ENCODE measurements at regions not wholly inside any gene's neighbourhood (a gene's known extent, or its start where the extent isn't known, plus 50 kb on each side); places are given as distances from the start of the nearest gene placed in this dataset.

DNA sequence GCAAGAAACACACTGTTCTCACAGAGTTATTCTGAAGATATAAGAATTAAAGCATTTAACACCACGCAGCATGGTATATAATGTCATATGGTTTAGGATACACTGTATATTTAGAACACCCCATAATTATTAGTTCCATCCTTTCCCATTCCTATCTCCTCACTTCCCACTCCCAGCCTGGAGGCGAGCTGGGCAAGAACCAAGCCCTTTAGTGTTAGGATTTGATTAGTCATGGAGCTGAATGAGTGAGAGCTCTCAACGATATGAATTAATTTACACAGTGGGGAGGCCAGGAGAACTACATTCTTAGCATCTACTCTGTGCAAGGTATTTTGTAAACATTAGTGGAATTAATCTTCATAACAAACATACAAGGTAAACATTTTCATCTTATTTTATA is 934.3 kb downstream of the DIAPH3 start:
- H3K9ac ChIP-seq (ENCODE audit: low read length) = no peak overlapping the region
- no peaks in the 10 kb centered on the region for H3K27me3 ChIP-seq (replicated peaks; ENCODE audit: insufficient read depth, low read length)
- no peaks in the 10 kb centered on the region for H3F3A ChIP-seq (ENCODE audit: insufficient read depth, low read length)
- H4K20me1 ChIP-seq (ENCODE audit: insufficient read depth, low read length) = no peaks in the 10 kb centered on the region
- no peak overlapping the region for H2AFZ ChIP-seq (ENCODE audit: low read length)
- no peaks in the 10 kb centered on the region for H3K4me1 ChIP-seq (ENCODE audit: low read length)
- no peak overlapping the region for H3K4me2 ChIP-seq (ENCODE audit: low read depth, low read length)
- no peak overlapping the region for H3K4me3 ChIP-seq (ENCODE audit: low read length)
- no peaks in the 10 kb centered on the region for H3K36me3 ChIP-seq (replicated peaks; ENCODE audit: insufficient read depth, low read length)
- no peaks in the 10 kb centered on the region for H3K9me2 ChIP-seq (replicated peaks; ENCODE audit: insufficient read depth, low read length)
- TF ChIP-seq EZH2 (optimal IDR thresholded peaks at IDR 0.05; ENCODE audit: low read depth, low read length) (no peak), EZH2phosphoT487 (IDR thresholded peaks at IDR 0.05; ENCODE audit: low read length) (no peak)
- TF ChIP-seq, protein P1, sequence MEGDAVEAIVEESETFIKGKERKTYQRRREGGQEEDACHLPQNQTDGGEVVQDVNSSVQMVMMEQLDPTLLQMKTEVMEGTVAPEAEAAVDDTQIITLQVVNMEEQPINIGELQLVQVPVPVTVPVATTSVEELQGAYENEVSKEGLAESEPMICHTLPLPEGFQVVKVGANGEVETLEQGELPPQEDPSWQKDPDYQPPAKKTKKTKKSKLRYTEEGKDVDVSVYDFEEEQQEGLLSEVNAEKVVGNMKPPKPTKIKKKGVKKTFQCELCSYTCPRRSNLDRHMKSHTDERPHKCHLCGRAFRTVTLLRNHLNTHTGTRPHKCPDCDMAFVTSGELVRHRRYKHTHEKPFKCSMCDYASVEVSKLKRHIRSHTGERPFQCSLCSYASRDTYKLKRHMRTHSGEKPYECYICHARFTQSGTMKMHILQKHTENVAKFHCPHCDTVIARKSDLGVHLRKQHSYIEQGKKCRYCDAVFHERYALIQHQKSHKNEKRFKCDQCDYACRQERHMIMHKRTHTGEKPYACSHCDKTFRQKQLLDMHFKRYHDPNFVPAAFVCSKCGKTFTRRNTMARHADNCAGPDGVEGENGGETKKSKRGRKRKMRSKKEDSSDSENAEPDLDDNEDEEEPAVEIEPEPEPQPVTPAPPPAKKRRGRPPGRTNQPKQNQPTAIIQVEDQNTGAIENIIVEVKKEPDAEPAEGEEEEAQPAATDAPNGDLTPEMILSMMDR (IDR thresholded peaks at IDR 0.05; ENCODE audit: low read length) = no peak
- H3K27ac ChIP-seq (ENCODE audit: low read length) = no peak overlapping the region
- DNase-seq = no peak
- H3K79me2 ChIP-seq (ENCODE audit: low read length) = no peaks in the 10 kb centered on the region
- H3K9me3 ChIP-seq (replicated peaks; ENCODE audit: insufficient read depth, low read length) = no peaks in the 10 kb centered on the region

- no peaks in the 10 kb centered on the region for H3K9me2 ChIP-seq (replicated peaks; ENCODE audit: insufficient read depth, low read length)
- DNase-seq = no peak
Observed at GRCh38 chr13:59229861-59230260, 933.9 kb downstream of the DIAPH3 start.

GRCh38 chr13:59230484-59231264 is 933.1 kb downstream of the DIAPH3 start:
- no peaks in the 10 kb centered on the region for H3K9me3 ChIP-seq (replicated peaks; ENCODE audit: insufficient read depth, low read length)
- H3K4me3 ChIP-seq (ENCODE audit: low read length) = no peak overlapping the region
- no peaks in the 10 kb centered on the region for H3K79me2 ChIP-seq (ENCODE audit: low read length)
- TF ChIP-seq, protein P1 (IDR thresholded peaks at IDR 0.05; ENCODE audit: low read length) = no peak
- TF ChIP-seq EZH2 (optimal IDR thresholded peaks at IDR 0.05; ENCODE audit: low read depth, low read length) (no peak), EZH2phosphoT487 (IDR thresholded peaks at IDR 0.05; ENCODE audit: low read length) (no peak)
- no peaks in the 10 kb centered on the region for H3F3A ChIP-seq (ENCODE audit: insufficient read depth, low read length)
- no peaks in the 10 kb centered on the region for H3K4me1 ChIP-seq (ENCODE audit: low read length)
- no peak overlapping the region for H3K4me2 ChIP-seq (ENCODE audit: low read depth, low read length)
- no peaks in the 10 kb centered on the region for H3K36me3 ChIP-seq (replicated peaks; ENCODE audit: insufficient read depth, low read length)
- no peaks in the 10 kb centered on the region for H4K20me1 ChIP-seq (ENCODE audit: insufficient read depth, low read length)
- H3K9me2 ChIP-seq (replicated peaks; ENCODE audit: insufficient read depth, low read length) = no peaks in the 10 kb centered on the region
- H3K9ac ChIP-seq (ENCODE audit: low read length) = no peak overlapping the region
- no peaks in the 10 kb centered on the region for H3K27me3 ChIP-seq (replicated peaks; ENCODE audit: insufficient read depth, low read length)
- no peak overlapping the region for H2AFZ ChIP-seq (ENCODE audit: low read length)
- no peak overlapping the region for H3K27ac ChIP-seq (ENCODE audit: low read length)
- DNase-seq = no peak

More at GRCh38 chr13:59229861-59230260, 933.9 kb downstream of the DIAPH3 start:
- no peaks in the 10 kb centered on the region for H3K27me3 ChIP-seq (replicated peaks; ENCODE audit: insufficient read depth, low read length)
- no peaks in the 10 kb centered on the region for H3K79me2 ChIP-seq (ENCODE audit: low read length)
- H3K36me3 ChIP-seq (replicated peaks; ENCODE audit: insufficient read depth, low read length) = no peaks in the 10 kb centered on the region
- no peak overlapping the region for H3K27ac ChIP-seq (ENCODE audit: low read length)
- H3K4me2 ChIP-seq (ENCODE audit: low read depth, low read length) = no peak overlapping the region
- no peaks in the 10 kb centered on the region for H3K4me1 ChIP-seq (ENCODE audit: low read length)
- no peak overlapping the region for H3K9ac ChIP-seq (ENCODE audit: low read length)
- no peak overlapping the region for H3K4me3 ChIP-seq (ENCODE audit: low read length)
- H4K20me1 ChIP-seq (ENCODE audit: insufficient read depth, low read length) = no peaks in the 10 kb centered on the region
- H3F3A ChIP-seq (ENCODE audit: insufficient read depth, low read length) = no peaks in the 10 kb centered on the region
- H2AFZ ChIP-seq (ENCODE audit: low read length) = no peak overlapping the region
- TF ChIP-seq EZH2phosphoT487 (IDR thresholded peaks at IDR 0.05; ENCODE audit: low read length) (no peak), EZH2 (optimal IDR thresholded peaks at IDR 0.05; ENCODE audit: low read depth, low read length) (no peak)
- TF ChIP-seq, protein P1 (IDR thresholded peaks at IDR 0.05; ENCODE audit: low read length) = no peak
- no peaks in the 10 kb centered on the region for H3K9me3 ChIP-seq (replicated peaks; ENCODE audit: insufficient read depth, low read length)
